Mammary epithelial cell (primary cell): ENCODE measurements at regions not wholly inside any gene's neighbourhood (a gene's known extent, or its start where the extent isn't known, plus 50 kb on each side); places are given as distances from the start of the nearest gene placed in this dataset.

Experiments
- CTCF ChIP-seq, 2 donors: IDR thresholded peaks in 1 of 2; conservative IDR thresholded peaks in 1 of 2; 2 replicates each; pipeline ENCODE4 v1.5.1; 2011 to 2012; ENCODE audit warnings: inconsistent platforms in 2 of 2, low read length in 2 of 2, mild to moderate bottlenecking in 2 of 2, control low read depth in 1 of 2, low read depth in 1 of 2; ENCODE audit not compliant: insufficient read depth in 1 of 2; ENCODE audit errors: extremely low read depth in 1 of 2
- EZH2 ChIP-seq: IDR thresholded peaks from 2 replicates; pipeline ENCODE4 v1.6.1; 2012; ENCODE audit warnings: low read length, inconsistent platforms, borderline replicate concordance

- TF ChIP-seq CTCF (conservative IDR thresholded peaks at IDR 0.05 in 1 of 2, IDR thresholded peaks at IDR 0.05 in 1 of 2; ENCODE audit: extremely low read depth in 1 of 2, insufficient read depth in 1 of 2, low read depth in 1 of 2, low read length in 2 of 2): no peak
- no peak for TF ChIP-seq EZH2
These were observed 1634.1 kb downstream of the PLA2G4A start for GRCh38 chr1:188462837-188463236.
